Heart left ventricle (tissue), 16 donors: ENCODE measurements at regions not wholly inside any gene's neighbourhood (a gene's known extent, or its start where the extent isn't known, plus 50 kb on each side); places are given as distances from the start of the nearest gene placed in this dataset.

Experiments
- ATAC-seq, 4 donors: fragments of 200-7000 bp; cut with Tn5 transposase; one replicate each; pipeline ENCODE4 v1.9.1; 2020 to 2022; ENCODE audit warnings: moderate library complexity in 4 of 4, mild to moderate bottlenecking in 3 of 4, moderate number of reproducible peaks in 1 of 4
- DNase-seq, 5 donors: peaks; one replicate each; pipeline ENCODE4 v3.0.0-alpha.2; 2020
- H3K27ac ChIP-seq, 12 donors: fragments of 200-600 bp; sonication (generic) in 4 of 12; one replicate each; pipeline versions ENCODE4 v1.5.0 to v1.8.0; 2016 to 2022; ENCODE audit warnings: mild to moderate bottlenecking in 2 of 12
- H3K27me3 ChIP-seq, 9 donors: fragments of 200-600 bp; sonication (generic) in 2 of 9; one replicate each; pipeline versions ENCODE4 v1.5.1 to v1.8.0; 2016 to 2022; ENCODE audit warnings: mild to moderate bottlenecking in 3 of 9
- H3K36me3 ChIP-seq, 9 donors: fragments of 200-600 bp; sonication (generic) in 2 of 9; one replicate each; pipeline versions ENCODE4 v1.5.0 to v1.8.0; 2018 to 2022; ENCODE audit warnings: mild to moderate bottlenecking in 2 of 9
- H3K4me1 ChIP-seq, 12 donors: fragments of 200-600 bp; sonication (generic) in 4 of 12; one replicate each; pipeline versions ENCODE4 v1.5.0 to v1.8.0; 2016 to 2022; ENCODE audit warnings: mild to moderate bottlenecking in 3 of 12
- H3K4me3 ChIP-seq, 12 donors: fragments of 200-600 bp; sonication (generic) in 4 of 12; one replicate each; pipeline versions ENCODE4 v1.5.0 to v1.8.0; 2017 to 2022; ENCODE audit warnings: mild to moderate bottlenecking in 9 of 12, moderate library complexity in 4 of 12
- H3K9me3 ChIP-seq, 12 donors: fragments of 200-600 bp; sonication (generic) in 4 of 12; one replicate each; pipeline versions ENCODE4 v1.5.0 to v1.8.0; 2016 to 2022; ENCODE audit warnings: mild to moderate bottlenecking in 1 of 12
- CTCF ChIP-seq, 12 donors: fragments of 200-600 bp; sonication (generic) in 4 of 12; IDR thresholded peaks; one replicate each; pipeline versions ENCODE4 v1.5.0 to v1.8.0; 2018 to 2022; ENCODE audit warnings: antibody characterized with exemption in 12 of 12, mild to moderate bottlenecking in 5 of 12
- POLR2A ChIP-seq, 2 donors: fragments of 450-650 bp; IDR thresholded peaks; one replicate each; pipeline ENCODE4 v1.6.1; 2017; ENCODE audit warnings: antibody characterized with exemption in 2 of 2, mild to moderate bottlenecking in 2 of 2, moderate library complexity in 2 of 2
- WGBS, 4 donors: extraction: QIAGEN DNeasy Blood & Tissue Kit in 2 of 4; methylation state at CpG; one replicate each; pipeline versions ENCODE4 v1.1.5 to v1.1.7; 2013 to 2018; 5-methylcytosine and 5-hydroxymethylcytosine counted together
- intact Hi-C, 10 donors: fragments of 100-400 bp; cut with DNase I; formaldehyde crosslinking; loops; one replicate each; pipeline versions ENCODE4 v1.11.1 to v1.14.2; 2022
- donor health status: ischemic (EF 13 %, LVEDD 7.1; RV severe dilation, severe dysfunction).
- donor health status: healthy with polysubstance abuse.
- donor health status: DM: no; HTN: yes; CAD: no.
- donor health status: DM: no; HTN: no; CAD: no.
- donor health status: ischemic (EF 25% LVEDD 6.9; RV normal size, moderate dysfunction).
- donor health status: ischemic (EF 25% LVEDD 5.7; RV mildly dilated, moderate dysfunction).
- donor health status: healthy.
- donor health status: DM: yes; HTN: yes; CAD: no.
- donor health status: ischemic (EF 35%, LVEDD 5.7; RV mildly dilated, moderate dysfunction).
- donor health status: nonischemic (EF 11% LVEDD 7.7; RV severe dilation, severe dysfunction).
- donor health status: DM: yes; HTN: yes; CAD: no.
- donor health status: PGD.
- donor health status: ischemic (EF 29% LVEDD 5.4; RV normal size, mild dysfunction).
- donor health status: nonischemic (EF 23%, LVEDD 6.1; RV moderate dilation, normal function).

- ATAC-seq (no peak), DNase-seq (no peak)
- H3K27ac ChIP-seq: no peak overlapping the region
- no peaks in the 10 kb centered on the region for H3K27me3 ChIP-seq
- no peaks in the 10 kb centered on the region for H3K9me3 ChIP-seq
- WGBS, 4 donors: 73 to 82% (median 77%) methylated on average over 3 of the region's 3 CpGs
- TF ChIP-seq CTCF (IDR thresholded peaks at IDR 0.05) (no peak), POLR2A (IDR thresholded peaks at IDR 0.05) (no peak)
- no peaks in the 10 kb centered on the region for H3K36me3 ChIP-seq
- no peak overlapping the region for H3K4me3 ChIP-seq
- H3K4me1 ChIP-seq: no peaks in the 10 kb centered on the region
- intact Hi-C loops: no loop called here
Measured at GRCh38 chr2:183752571-183752970, 628.3 kb downstream of the NUP35 start.

GRCh38 chr2:183759033-183759432 lies 634.8 kb downstream of the NUP35 start:
- Histone ChIP-seq H3K4me1 (no peaks in the 10 kb centered on the region), H3K27me3 (no peaks in the 10 kb centered on the region), H3K9me3 (no peaks in the 10 kb centered on the region), H3K36me3 (no peaks in the 10 kb centered on the region), H3K27ac (no peak overlapping the region), H3K4me3 (no peak overlapping the region)
- WGBS, 4 donors: 70 to 78% (median 74%) methylated on average over 1 of the region's 1 CpG
- no peak for ATAC-seq
- intact Hi-C loops: no loop called here
- TF ChIP-seq POLR2A (IDR thresholded peaks at IDR 0.05): no peak
- TF ChIP-seq CTCF (IDR thresholded peaks at IDR 0.05): no peak
- DNase-seq: no peak

DNA sequence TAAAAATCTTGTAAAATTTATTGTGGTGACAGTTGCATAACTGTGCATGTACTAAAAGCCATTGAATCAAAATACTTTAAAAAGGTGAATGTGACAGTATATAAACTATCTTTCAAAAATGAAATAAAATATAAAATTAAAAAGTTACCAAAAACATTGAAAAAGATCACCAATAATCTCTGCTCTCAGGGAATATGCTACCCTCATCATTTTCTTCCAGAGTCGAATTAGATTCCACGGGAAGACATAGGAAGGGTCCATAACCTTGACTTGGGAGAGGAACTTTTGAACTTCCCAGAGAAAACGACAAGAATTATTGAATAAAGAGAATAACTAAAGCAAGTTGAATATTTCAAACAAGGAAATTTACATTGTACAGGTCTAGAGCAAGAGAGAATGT lies 649.5 kb downstream of the NUP35 start:
- no peaks in the 10 kb centered on the region for H3K27me3 ChIP-seq

DNA sequence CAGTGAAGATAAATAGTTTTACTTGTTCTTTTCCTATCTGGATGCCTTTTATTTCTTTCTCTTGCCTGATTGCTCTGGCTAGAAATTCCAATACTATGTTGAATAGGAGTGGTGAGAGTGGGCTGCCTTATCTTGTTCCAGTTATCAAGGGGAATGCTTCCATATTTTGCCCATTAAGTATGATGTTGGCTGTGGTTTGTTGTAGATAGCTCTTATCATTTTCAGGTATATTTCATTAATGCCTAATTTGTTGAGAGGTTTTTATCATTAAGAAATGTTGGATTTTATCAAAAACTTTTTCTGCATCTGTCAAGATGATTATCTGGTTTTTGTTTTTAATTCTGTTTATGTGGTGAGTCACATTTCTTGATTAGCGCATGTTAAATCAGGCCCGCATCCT lies 655.8 kb downstream of the NUP35 start:
- 43 to 93% (median 55%) methylated on average over 2 of the region's 2 CpGs for WGBS, 4 donors
- H3K27ac ChIP-seq: no peak overlapping the region

More for the DNA sequence above, 649.5 kb downstream of the NUP35 start:
- 67 to 88% (median 75%) methylated on average over 3 of the region's 3 CpGs for WGBS, 4 donors
- ATAC-seq (no peak), DNase-seq (no peak)
- intact Hi-C loops: no loop called here
- Histone ChIP-seq H3K9me3 (peaks cover 0 to 12% (median 0%) of the 10 kb centered on the region in 12 donors), H3K27ac (no peak overlapping the region), H3K36me3 (no peaks in the 10 kb centered on the region), H3K4me3 (no peak overlapping the region), H3K4me1 (no peaks in the 10 kb centered on the region)
- TF ChIP-seq CTCF (IDR thresholded peaks at IDR 0.05) (no peak), POLR2A (IDR thresholded peaks at IDR 0.05) (no peak)

More for the DNA sequence above, 655.8 kb downstream of the NUP35 start:
- intact Hi-C loops: no loop called here
- no peak for DNase-seq
- no peaks in the 10 kb centered on the region for H3K36me3 ChIP-seq
- H3K9me3 ChIP-seq: peaks cover 0 to 8% (median 0%) of the 10 kb centered on the region in 12 donors
- H3K4me3 ChIP-seq: no peak overlapping the region
- TF ChIP-seq CTCF (IDR thresholded peaks at IDR 0.05): no peak
- TF ChIP-seq POLR2A (IDR thresholded peaks at IDR 0.05): no peak
- no peaks in the 10 kb centered on the region for H3K4me1 ChIP-seq
- no peaks in the 10 kb centered on the region for H3K27me3 ChIP-seq
- no peak for ATAC-seq
